OCI-LY1 (cell line): ENCODE measurements at regions not wholly inside any gene's neighbourhood (a gene's known extent, or its start where the extent isn't known, plus 50 kb on each side); places are given as distances from the start of the nearest gene placed in this dataset.

Experiments used
- EZH2 ChIP-seq: fragments of 200-600 bp; sonication (generic), shearing (Covaris generic); IDR thresholded peaks from 2 replicates; pipeline ENCODE4 v1.8.0; 2017; ENCODE audit warnings: borderline replicate concordance, mixed run types, mild to moderate bottlenecking, antibody characterized with exemption, low read length, moderate library complexity, mixed read lengths
- TF ChIP-seq, protein P1 (sequence below): fragments of 200-600 bp; sonication (generic), shearing (Covaris generic); IDR thresholded peaks from 2 replicates; pipeline ENCODE4 v1.5.1; 2017; ENCODE audit warnings: mild to moderate bottlenecking, antibody characterized with exemption, low read length, moderate library complexity, mixed read lengths

DNA sequence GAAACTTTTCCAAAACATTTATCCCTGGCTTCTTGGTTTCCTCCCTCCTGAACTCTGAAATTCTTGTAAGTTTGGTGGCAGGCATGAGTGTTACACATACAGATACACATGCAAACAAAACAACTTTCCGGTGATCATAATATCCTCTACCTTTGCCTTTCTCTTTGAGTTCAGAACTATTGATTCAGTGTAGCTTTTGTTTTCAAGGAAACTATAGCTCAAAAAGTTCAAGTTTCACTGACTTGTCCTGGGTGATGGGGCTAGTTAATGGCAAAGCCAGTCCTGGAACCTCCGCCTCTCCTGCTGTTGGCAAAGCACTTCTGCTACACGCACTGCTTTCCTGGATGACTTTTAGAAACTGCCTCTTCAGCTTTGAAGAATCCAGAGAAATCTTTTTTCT lies 177.3 kb upstream of the FAT1 start:
- TF ChIP-seq, protein P1, sequence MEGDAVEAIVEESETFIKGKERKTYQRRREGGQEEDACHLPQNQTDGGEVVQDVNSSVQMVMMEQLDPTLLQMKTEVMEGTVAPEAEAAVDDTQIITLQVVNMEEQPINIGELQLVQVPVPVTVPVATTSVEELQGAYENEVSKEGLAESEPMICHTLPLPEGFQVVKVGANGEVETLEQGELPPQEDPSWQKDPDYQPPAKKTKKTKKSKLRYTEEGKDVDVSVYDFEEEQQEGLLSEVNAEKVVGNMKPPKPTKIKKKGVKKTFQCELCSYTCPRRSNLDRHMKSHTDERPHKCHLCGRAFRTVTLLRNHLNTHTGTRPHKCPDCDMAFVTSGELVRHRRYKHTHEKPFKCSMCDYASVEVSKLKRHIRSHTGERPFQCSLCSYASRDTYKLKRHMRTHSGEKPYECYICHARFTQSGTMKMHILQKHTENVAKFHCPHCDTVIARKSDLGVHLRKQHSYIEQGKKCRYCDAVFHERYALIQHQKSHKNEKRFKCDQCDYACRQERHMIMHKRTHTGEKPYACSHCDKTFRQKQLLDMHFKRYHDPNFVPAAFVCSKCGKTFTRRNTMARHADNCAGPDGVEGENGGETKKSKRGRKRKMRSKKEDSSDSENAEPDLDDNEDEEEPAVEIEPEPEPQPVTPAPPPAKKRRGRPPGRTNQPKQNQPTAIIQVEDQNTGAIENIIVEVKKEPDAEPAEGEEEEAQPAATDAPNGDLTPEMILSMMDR: no peak
- no peak for TF ChIP-seq EZH2
